ENCODE measurements at regions not wholly inside any gene's neighbourhood (a gene's known extent, or its start where the extent isn't known, plus 50 kb on each side); places are given as distances from the start of the nearest gene placed in this dataset.

DNA sequence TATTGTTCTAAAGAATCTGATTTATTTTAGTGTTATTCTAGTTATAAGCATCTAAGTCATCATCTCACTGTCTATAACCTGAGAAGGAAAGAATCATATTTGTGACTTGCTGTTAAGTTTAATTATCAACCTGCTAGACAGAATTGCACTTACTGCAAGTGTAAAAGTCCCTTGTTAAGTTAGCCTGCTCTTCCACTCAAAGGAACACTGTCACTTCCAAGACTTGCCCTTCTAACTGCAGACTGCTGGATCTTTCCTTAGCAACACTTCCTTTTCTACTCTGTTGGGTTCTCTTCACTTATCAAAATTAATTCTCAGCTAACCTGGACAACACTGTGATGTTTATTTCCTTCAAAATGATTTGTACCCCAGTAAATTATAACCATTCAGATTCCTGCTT, 323.2 kb upstream of the TFPI start:
- H3K4me3 ChIP-seq (ENCODE audit: low read depth in 1 of 3, low read length in 3 of 3): no peak overlapping the region
- no peaks in the 10 kb centered on the region for H3K9me3 ChIP-seq (ENCODE audit: control insufficient read depth in 4 of 4, low read length in 3 of 4)
- no peaks in the 10 kb centered on the region for H3K27me3 ChIP-seq (ENCODE audit: control insufficient read depth in 4 of 4, insufficient read depth in 4 of 4, low read length in 3 of 4)
- TF ChIP-seq, protein P1, sequence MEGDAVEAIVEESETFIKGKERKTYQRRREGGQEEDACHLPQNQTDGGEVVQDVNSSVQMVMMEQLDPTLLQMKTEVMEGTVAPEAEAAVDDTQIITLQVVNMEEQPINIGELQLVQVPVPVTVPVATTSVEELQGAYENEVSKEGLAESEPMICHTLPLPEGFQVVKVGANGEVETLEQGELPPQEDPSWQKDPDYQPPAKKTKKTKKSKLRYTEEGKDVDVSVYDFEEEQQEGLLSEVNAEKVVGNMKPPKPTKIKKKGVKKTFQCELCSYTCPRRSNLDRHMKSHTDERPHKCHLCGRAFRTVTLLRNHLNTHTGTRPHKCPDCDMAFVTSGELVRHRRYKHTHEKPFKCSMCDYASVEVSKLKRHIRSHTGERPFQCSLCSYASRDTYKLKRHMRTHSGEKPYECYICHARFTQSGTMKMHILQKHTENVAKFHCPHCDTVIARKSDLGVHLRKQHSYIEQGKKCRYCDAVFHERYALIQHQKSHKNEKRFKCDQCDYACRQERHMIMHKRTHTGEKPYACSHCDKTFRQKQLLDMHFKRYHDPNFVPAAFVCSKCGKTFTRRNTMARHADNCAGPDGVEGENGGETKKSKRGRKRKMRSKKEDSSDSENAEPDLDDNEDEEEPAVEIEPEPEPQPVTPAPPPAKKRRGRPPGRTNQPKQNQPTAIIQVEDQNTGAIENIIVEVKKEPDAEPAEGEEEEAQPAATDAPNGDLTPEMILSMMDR (IDR thresholded peaks at IDR 0.05; ENCODE audit: low read depth, low read length, missing input control): no peak
- TF ChIP-seq TAF1 (conservative IDR thresholded peaks at IDR 0.05): no peak
- no peak for TF ChIP-seq ATF3 (IDR thresholded peaks at IDR 0.05)
- no peak for TF ChIP-seq RXRA (IDR thresholded peaks at IDR 0.05)
- no peak for TF ChIP-seq GABPA (IDR thresholded peaks at IDR 0.05 in 1 of 2, conservative IDR thresholded peaks at IDR 0.05 in 1 of 2)
- TF ChIP-seq JUND (IDR thresholded peaks at IDR 0.05): no peak
- TF ChIP-seq FOXA1 (IDR thresholded peaks at IDR 0.05): no peak
- TF ChIP-seq RAD21 (IDR thresholded peaks at IDR 0.05): no peak
- TF ChIP-seq EGR1 (IDR thresholded peaks at IDR 0.05; ENCODE audit: low read depth in 2 of 2): no peak
- TF ChIP-seq FOXA2 (IDR thresholded peaks at IDR 0.05): no peak
- no peak for TF ChIP-seq HNF4G (IDR thresholded peaks at IDR 0.05)
- TF ChIP-seq, protein P2, sequence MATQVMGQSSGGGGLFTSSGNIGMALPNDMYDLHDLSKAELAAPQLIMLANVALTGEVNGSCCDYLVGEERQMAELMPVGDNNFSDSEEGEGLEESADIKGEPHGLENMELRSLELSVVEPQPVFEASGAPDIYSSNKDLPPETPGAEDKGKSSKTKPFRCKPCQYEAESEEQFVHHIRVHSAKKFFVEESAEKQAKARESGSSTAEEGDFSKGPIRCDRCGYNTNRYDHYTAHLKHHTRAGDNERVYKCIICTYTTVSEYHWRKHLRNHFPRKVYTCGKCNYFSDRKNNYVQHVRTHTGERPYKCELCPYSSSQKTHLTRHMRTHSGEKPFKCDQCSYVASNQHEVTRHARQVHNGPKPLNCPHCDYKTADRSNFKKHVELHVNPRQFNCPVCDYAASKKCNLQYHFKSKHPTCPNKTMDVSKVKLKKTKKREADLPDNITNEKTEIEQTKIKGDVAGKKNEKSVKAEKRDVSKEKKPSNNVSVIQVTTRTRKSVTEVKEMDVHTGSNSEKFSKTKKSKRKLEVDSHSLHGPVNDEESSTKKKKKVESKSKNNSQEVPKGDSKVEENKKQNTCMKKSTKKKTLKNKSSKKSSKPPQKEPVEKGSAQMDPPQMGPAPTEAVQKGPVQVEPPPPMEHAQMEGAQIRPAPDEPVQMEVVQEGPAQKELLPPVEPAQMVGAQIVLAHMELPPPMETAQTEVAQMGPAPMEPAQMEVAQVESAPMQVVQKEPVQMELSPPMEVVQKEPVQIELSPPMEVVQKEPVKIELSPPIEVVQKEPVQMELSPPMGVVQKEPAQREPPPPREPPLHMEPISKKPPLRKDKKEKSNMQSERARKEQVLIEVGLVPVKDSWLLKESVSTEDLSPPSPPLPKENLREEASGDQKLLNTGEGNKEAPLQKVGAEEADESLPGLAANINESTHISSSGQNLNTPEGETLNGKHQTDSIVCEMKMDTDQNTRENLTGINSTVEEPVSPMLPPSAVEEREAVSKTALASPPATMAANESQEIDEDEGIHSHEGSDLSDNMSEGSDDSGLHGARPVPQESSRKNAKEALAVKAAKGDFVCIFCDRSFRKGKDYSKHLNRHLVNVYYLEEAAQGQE (IDR thresholded peaks at IDR 0.05): no peak
- TF ChIP-seq HNF4A (conservative IDR thresholded peaks at IDR 0.05): no peak
- H3K4me1 ChIP-seq (ENCODE audit: control insufficient read depth in 4 of 4, insufficient read depth in 4 of 4, low read length in 3 of 4): no peaks in the 10 kb centered on the region
- H3K9ac ChIP-seq (ENCODE audit: low read depth in 1 of 2, low read length in 2 of 2): no peak overlapping the region
- no peak overlapping the region for H3K27ac ChIP-seq (ENCODE audit: low read depth in 1 of 2, low read length in 2 of 2)
- DNase-seq (ENCODE audit: low spot score): no peak
- H3K36me3 ChIP-seq (ENCODE audit: control insufficient read depth in 4 of 4, insufficient read depth in 3 of 4, low read depth in 1 of 4, low read length in 3 of 4): no peaks in the 10 kb centered on the region

DNA sequence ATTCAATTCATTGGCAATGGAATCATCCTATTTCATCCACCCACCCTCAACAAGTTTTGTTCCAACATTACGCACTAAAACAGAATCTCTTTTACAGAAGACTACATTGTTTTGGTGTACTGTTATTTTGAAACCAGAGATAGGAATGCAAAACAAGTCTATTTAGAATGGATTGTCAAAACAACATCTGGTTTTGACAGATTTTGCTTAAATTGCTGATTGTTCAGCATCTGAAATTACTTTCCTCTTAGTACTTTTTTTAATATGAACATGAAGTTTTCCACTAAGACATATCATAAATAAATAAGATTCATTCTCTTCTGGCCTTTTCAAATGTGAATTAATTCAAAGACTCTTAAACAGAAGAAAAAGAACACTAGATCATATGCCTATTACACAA, 323.9 kb upstream of the TFPI start:
- H3K27me3 ChIP-seq (ENCODE audit: control insufficient read depth in 4 of 4, insufficient read depth in 4 of 4, low read length in 3 of 4): no peaks in the 10 kb centered on the region
- H3K9ac ChIP-seq (ENCODE audit: low read depth in 1 of 2, low read length in 2 of 2): no peak overlapping the region
- H3K9me3 ChIP-seq (ENCODE audit: control insufficient read depth in 4 of 4, low read length in 3 of 4): no peaks in the 10 kb centered on the region
- no peaks in the 10 kb centered on the region for H3K4me1 ChIP-seq (ENCODE audit: control insufficient read depth in 4 of 4, insufficient read depth in 4 of 4, low read length in 3 of 4)
- H3K36me3 ChIP-seq (ENCODE audit: control insufficient read depth in 4 of 4, insufficient read depth in 3 of 4, low read depth in 1 of 4, low read length in 3 of 4): no peaks in the 10 kb centered on the region
- DNase-seq (ENCODE audit: low spot score): no peak
- H3K27ac ChIP-seq (ENCODE audit: low read depth in 1 of 2, low read length in 2 of 2): no peak overlapping the region
- WGBS: 97% methylated on average over 1 of the region's 1 CpG
- H3K4me3 ChIP-seq (ENCODE audit: low read depth in 1 of 3, low read length in 3 of 3): no peak overlapping the region
- TF ChIP-seq RXRA (IDR thresholded peaks at IDR 0.05): no peak
- no peak for TF ChIP-seq TAF1 (conservative IDR thresholded peaks at IDR 0.05)
- TF ChIP-seq FOXA1 (IDR thresholded peaks at IDR 0.05): no peak
- no peak for TF ChIP-seq ATF3 (IDR thresholded peaks at IDR 0.05)
- TF ChIP-seq NR2F2 (IDR thresholded peaks at IDR 0.05): no peak
- TF ChIP-seq EGR1 (IDR thresholded peaks at IDR 0.05; ENCODE audit: low read depth in 2 of 2): no peak
- TF ChIP-seq, protein P1 (IDR thresholded peaks at IDR 0.05; ENCODE audit: low read depth, low read length, missing input control): no peak
- TF ChIP-seq MAX (IDR thresholded peaks at IDR 0.05): no peak
- TF ChIP-seq HNF4G (IDR thresholded peaks at IDR 0.05): no peak
- TF ChIP-seq FOXA2 (IDR thresholded peaks at IDR 0.05): no peak
- TF ChIP-seq GABPA (IDR thresholded peaks at IDR 0.05 in 1 of 2, conservative IDR thresholded peaks at IDR 0.05 in 1 of 2): no peak
- TF ChIP-seq HNF4A (conservative IDR thresholded peaks at IDR 0.05): no peak
- TF ChIP-seq, protein P2 (IDR thresholded peaks at IDR 0.05): no peak
- TF ChIP-seq SP1 (IDR thresholded peaks at IDR 0.05): no peak
- TF ChIP-seq JUND (IDR thresholded peaks at IDR 0.05): no peak
- no peak for TF ChIP-seq RAD21 (IDR thresholded peaks at IDR 0.05)
- TF ChIP-seq YY1 (IDR thresholded peaks at IDR 0.05): no peak

Data from liver (tissue), 8 donors.